ENCODE measurements at regions not wholly inside any gene's neighbourhood (a gene's known extent, or its start where the extent isn't known, plus 50 kb on each side); places are given as distances from the start of the nearest gene placed in this dataset.

GRCh38 chr4:29578329-29578728, 1141.8 kb upstream of the PCDH7 start:
- no peak for TF ChIP-seq CTCF (conservative IDR thresholded peaks at IDR 0.05; ENCODE audit: low read depth, low read length)
- H3K4me3 ChIP-seq (ENCODE audit: low read depth, low read length) = no peak overlapping the region
- no peak for DNase-seq (ENCODE audit: low read depth)

- no peak overlapping the region for H3K4me3 ChIP-seq (ENCODE audit: low read depth, low read length)
- DNase-seq (ENCODE audit: low read depth) = no peak
- TF ChIP-seq CTCF (conservative IDR thresholded peaks at IDR 0.05; ENCODE audit: low read depth, low read length) = no peak
Observed at GRCh38 chr4:29581457-29581856, 1138.7 kb upstream of the PCDH7 start.

- H3K4me3 ChIP-seq (ENCODE audit: low read depth, low read length) = no peak overlapping the region
- no peak for TF ChIP-seq CTCF (conservative IDR thresholded peaks at IDR 0.05; ENCODE audit: low read depth, low read length)
- no peak for DNase-seq (ENCODE audit: low read depth)
Observed at GRCh38 chr4:29588617-29589016, 1131.6 kb upstream of the PCDH7 start.

- no peak for TF ChIP-seq CTCF (conservative IDR thresholded peaks at IDR 0.05; ENCODE audit: low read depth, low read length)
- DNase-seq (ENCODE audit: low read depth) = no peak
- no peak overlapping the region for H3K4me3 ChIP-seq (ENCODE audit: low read depth, low read length)
Observed at GRCh38 chr4:29596228-29596627, 1123.9 kb upstream of the PCDH7 start.

GRCh38 chr4:29619168-29619567, 1101.0 kb upstream of the PCDH7 start:
- no peak for TF ChIP-seq CTCF (conservative IDR thresholded peaks at IDR 0.05; ENCODE audit: low read depth, low read length)
- no peak overlapping the region for H3K4me3 ChIP-seq (ENCODE audit: low read depth, low read length)
- no peak for DNase-seq (ENCODE audit: low read depth)

- no peak for TF ChIP-seq CTCF (conservative IDR thresholded peaks at IDR 0.05; ENCODE audit: low read depth, low read length)
- no peak for DNase-seq (ENCODE audit: low read depth)
- H3K4me3 ChIP-seq (ENCODE audit: low read depth, low read length) = no peak overlapping the region
Observed at GRCh38 chr4:29632199-29632598, 1088.0 kb upstream of the PCDH7 start.

GRCh38 chr4:29636961-29637360, 1083.2 kb upstream of the PCDH7 start:
- no peak for TF ChIP-seq CTCF (conservative IDR thresholded peaks at IDR 0.05; ENCODE audit: low read depth, low read length)
- no peak for DNase-seq (ENCODE audit: low read depth)
- H3K4me3 ChIP-seq (ENCODE audit: low read depth, low read length) = no peak overlapping the region
